K562 (cell line): ENCODE measurements at regions not wholly inside any gene's neighbourhood (a gene's known extent, or its start where the extent isn't known, plus 50 kb on each side); places are given as distances from the start of the nearest gene placed in this dataset.

ENCODE experiments used
- RAD51 ChIP-seq: fragments of 450-650 bp; IDR thresholded peaks from 2 replicates; pipeline ENCODE4 v1.7.1; 2016; ENCODE audit warnings: low read depth, mild to moderate bottlenecking, borderline replicate concordance
- SAFB ChIP-seq: fragments of 200-400 bp; formaldehyde crosslinking; IDR thresholded peaks from 2 replicates; pipeline ENCODE4 v1.6.1; 2017; ENCODE audit warnings: low read depth, low read length, borderline replicate concordance
- ZNF444 ChIP-seq: fragments of 250-450 bp; sonication (Bioruptor Pico); IDR thresholded peaks from 2 replicates; pipeline ENCODE4 v1.4.0; 2020; ENCODE audit warnings: mild to moderate bottlenecking, moderate library complexity
- TF ChIP-seq, protein P1 (sequence below): sonication (generic); formaldehyde crosslinking; IDR thresholded peaks from 2 replicates; pipeline ENCODE4 v1.9.0; 2022; ENCODE audit warnings: mild to moderate bottlenecking, missing genetic modification reagents
- TF ChIP-seq, protein P2 (sequence below): fragments of 250-450 bp; sonication (Bioruptor Pico); IDR thresholded peaks from 2 replicates; pipeline ENCODE4 v1.8.0; 2022; ENCODE audit warnings: inconsistent platforms, mild to moderate bottlenecking, moderate library complexity, borderline replicate concordance
- TF ChIP-seq, protein P3 (sequence below): fragments of 450-650 bp; IDR thresholded peaks from 2 replicates; pipeline ENCODE4 v1.7.1; 2018; ENCODE audit warnings: mild to moderate bottlenecking, low read depth; ENCODE audit not compliant: partially characterized antibody
- TF ChIP-seq, protein P4 (sequence below): sonication (generic); formaldehyde crosslinking; IDR thresholded peaks from 2 replicates; pipeline ENCODE4 v1.8.0; 2022; ENCODE audit warnings: mild to moderate bottlenecking, missing genetic modification reagents, borderline replicate concordance

DNA sequence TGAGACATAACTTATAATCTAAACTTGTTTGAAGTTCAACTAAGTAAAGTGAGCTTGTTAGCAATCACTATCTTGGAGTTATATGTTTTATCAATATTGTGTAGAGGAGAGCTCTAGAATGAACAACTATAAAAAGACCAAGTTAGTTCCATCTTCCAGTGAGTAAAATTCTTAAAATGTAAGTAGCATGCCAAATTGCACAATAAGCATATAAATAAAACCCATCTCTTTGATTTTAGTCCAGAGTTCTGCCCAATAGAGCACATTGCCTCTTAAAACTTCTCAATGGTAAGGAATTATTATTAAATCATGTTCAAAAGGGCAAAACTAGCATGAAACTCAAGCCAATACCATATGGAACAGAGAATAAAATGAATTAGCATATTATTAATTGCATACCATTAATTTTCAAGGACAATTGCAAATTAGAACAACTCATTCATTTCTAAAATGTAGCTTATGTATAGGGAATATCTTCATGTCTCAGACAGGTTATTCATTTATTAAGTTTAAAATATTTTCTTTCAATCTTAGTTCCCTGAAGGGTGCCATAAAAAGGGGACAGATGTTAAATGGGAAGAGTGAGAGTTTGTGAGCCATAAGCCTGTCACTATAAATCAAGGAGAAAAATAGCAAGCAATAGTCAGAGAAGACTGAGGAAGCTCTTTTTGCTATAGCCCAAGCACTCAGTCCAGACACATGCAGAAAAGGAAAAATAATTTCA is 507.6 kb downstream of the CENPC start (continued):
- TF ChIP-seq, protein P1, sequence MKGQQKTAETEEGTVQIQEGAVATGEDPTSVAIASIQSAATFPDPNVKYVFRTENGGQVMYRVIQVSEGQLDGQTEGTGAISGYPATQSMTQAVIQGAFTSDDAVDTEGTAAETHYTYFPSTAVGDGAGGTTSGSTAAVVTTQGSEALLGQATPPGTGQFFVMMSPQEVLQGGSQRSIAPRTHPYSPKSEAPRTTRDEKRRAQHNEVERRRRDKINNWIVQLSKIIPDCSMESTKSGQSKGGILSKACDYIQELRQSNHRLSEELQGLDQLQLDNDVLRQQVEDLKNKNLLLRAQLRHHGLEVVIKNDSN (CRISPR knock-in tag) = no peak
- TF ChIP-seq, protein P2, sequence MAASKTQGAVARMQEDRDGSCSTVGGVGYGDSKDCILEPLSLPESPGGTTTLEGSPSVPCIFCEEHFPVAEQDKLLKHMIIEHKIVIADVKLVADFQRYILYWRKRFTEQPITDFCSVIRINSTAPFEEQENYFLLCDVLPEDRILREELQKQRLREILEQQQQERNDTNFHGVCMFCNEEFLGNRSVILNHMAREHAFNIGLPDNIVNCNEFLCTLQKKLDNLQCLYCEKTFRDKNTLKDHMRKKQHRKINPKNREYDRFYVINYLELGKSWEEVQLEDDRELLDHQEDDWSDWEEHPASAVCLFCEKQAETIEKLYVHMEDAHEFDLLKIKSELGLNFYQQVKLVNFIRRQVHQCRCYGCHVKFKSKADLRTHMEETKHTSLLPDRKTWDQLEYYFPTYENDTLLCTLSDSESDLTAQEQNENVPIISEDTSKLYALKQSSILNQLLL (CRISPR knock-in tag) = no peak
- TF ChIP-seq RAD51 (no peak), SAFB (no peak), ZNF444 (CRISPR knock-in tag) (no peak)
- TF ChIP-seq, protein P3, sequence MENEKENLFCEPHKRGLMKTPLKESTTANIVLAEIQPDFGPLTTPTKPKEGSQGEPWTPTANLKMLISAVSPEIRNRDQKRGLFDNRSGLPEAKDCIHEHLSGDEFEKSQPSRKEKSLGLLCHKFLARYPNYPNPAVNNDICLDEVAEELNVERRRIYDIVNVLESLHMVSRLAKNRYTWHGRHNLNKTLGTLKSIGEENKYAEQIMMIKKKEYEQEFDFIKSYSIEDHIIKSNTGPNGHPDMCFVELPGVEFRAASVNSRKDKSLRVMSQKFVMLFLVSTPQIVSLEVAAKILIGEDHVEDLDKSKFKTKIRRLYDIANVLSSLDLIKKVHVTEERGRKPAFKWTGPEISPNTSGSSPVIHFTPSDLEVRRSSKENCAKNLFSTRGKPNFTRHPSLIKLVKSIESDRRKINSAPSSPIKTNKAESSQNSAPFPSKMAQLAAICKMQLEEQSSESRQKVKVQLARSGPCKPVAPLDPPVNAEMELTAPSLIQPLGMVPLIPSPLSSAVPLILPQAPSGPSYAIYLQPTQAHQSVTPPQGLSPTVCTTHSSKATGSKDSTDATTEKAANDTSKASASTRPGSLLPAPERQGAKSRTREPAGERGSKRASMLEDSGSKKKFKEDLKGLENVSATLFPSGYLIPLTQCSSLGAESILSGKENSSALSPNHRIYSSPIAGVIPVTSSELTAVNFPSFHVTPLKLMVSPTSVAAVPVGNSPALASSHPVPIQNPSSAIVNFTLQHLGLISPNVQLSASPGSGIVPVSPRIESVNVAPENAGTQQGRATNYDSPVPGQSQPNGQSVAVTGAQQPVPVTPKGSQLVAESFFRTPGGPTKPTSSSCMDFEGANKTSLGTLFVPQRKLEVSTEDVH = no peak
- TF ChIP-seq, protein P4, sequence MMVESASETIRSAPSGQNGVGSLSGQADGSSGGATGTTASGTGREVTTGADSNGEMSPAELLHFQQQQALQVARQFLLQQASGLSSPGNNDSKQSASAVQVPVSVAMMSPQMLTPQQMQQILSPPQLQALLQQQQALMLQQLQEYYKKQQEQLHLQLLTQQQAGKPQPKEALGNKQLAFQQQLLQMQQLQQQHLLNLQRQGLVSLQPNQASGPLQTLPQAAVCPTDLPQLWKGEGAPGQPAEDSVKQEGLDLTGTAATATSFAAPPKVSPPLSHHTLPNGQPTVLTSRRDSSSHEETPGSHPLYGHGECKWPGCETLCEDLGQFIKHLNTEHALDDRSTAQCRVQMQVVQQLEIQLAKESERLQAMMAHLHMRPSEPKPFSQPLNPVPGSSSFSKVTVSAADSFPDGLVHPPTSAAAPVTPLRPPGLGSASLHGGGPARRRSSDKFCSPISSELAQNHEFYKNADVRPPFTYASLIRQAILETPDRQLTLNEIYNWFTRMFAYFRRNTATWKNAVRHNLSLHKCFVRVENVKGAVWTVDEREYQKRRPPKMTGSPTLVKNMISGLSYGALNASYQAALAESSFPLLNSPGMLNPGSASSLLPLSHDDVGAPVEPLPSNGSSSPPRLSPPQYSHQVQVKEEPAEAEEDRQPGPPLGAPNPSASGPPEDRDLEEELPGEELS = no peak
